PFSK-1 (cell line): ENCODE measurements at regions not wholly inside any gene's neighbourhood (a gene's known extent, or its start where the extent isn't known, plus 50 kb on each side); places are given as distances from the start of the nearest gene placed in this dataset.

Source experiments
- POLR2AphosphoS5 ChIP-seq: IDR thresholded peaks from 2 replicates; pipeline ENCODE4 v1.6.1; 2012; ENCODE audit warnings: low read depth, mild to moderate bottlenecking, control low read depth, low read length, moderate library complexity
- REST ChIP-seq, 2 experiments: IDR thresholded peaks; 2 replicates each; pipeline versions ENCODE4 v1.6.1 to v1.8.0; 2011 to 2012; ENCODE audit warnings: low read depth in 2 of 2, low read length in 2 of 2, control low read depth in 1 of 2, inconsistent platforms in 1 of 2, mild to moderate bottlenecking in 1 of 2, moderate library complexity in 1 of 2; ENCODE audit not compliant: insufficient read depth in 1 of 2
- SIN3A ChIP-seq: IDR thresholded peaks from 2 replicates; pipeline ENCODE4 v1.6.1; 2012; ENCODE audit warnings: mild to moderate bottlenecking, low read length, moderate library complexity, borderline replicate concordance; ENCODE audit not compliant: insufficient read depth

GRCh38 chr3:152109038-152109437 is 159.7 kb upstream of the MBNL1 start:
- TF ChIP-seq POLR2AphosphoS5 (no peak), SIN3A (no peak), REST (IDR thresholded peaks at IDR 0.05; ENCODE audit: insufficient read depth in 1 of 2, low read depth in 2 of 2, low read length in 2 of 2) (no peak)
